ENCODE measurements at regions not wholly inside any gene's neighbourhood (a gene's known extent, or its start where the extent isn't known, plus 50 kb on each side); places are given as distances from the start of the nearest gene placed in this dataset.

GRCh38 chr2:103365071-103365470, 603.2 kb downstream of the TMEM182 start:
- TF ChIP-seq CTCF (IDR thresholded peaks at IDR 0.05) (no peak), POLR2A (IDR thresholded peaks at IDR 0.05) (no peak)

Data from adrenal gland (tissue), 5 donors.